SK-N-SH (cell line): ENCODE measurements at regions not wholly inside any gene's neighbourhood (a gene's known extent, or its start where the extent isn't known, plus 50 kb on each side); places are given as distances from the start of the nearest gene placed in this dataset.

Experiments used
- CTCF ChIA-PET: fragments of 300-600, 350-600 bp; formaldehyde crosslinking; extraction: SDS; loops from one replicate; lab custom pipeline; 2021; lab: Yijun Ruan, JAX
- POLR2A ChIA-PET: fragments of 350-600 bp; sonication (Branson Sonifier 250); formaldehyde crosslinking; extraction: SDS; loops from one replicate; lab custom pipeline; 2020; ENCODE audit warnings: antibody characterized with exemption, inconsistent platforms; lab: Yijun Ruan, JAX
- DNase-seq: peaks from one replicate; pipeline ENCODE4 v3.0.0; 2012
- H2AFZ ChIP-seq: fragments of 200-600 bp; sonication (generic); 2 replicates; pipeline ENCODE4 v1.8.1; 2016; ENCODE audit warnings: antibody characterized with exemption, mild to moderate bottlenecking, low read depth
- H3F3A ChIP-seq: fragments of 200-600 bp; sonication (generic); replicated peaks from 2 replicates; pipeline ENCODE3; 2016; ENCODE audit warnings: antibody characterized with exemption, mild to moderate bottlenecking; ENCODE audit not compliant: insufficient read depth
- H3K27ac ChIP-seq, 2 experiments: fragments of 200-500 bp in 1 of 2; fragments of 200-600 bp in 1 of 2; sonication (Bioruptor generic) in 1 of 2; sonication (generic), shearing (Covaris generic) in 1 of 2; 2 replicates each; pipeline versions ENCODE4 v1.5.1 to v1.6.1; 2014 to 2016; ENCODE audit warnings: low read depth in 2 of 2, inconsistent platforms in 1 of 2, low read length in 1 of 2, mild to moderate bottlenecking in 1 of 2, mixed read lengths in 1 of 2
- H3K27me3 ChIP-seq: fragments of 200-600 bp; sonication (generic), shearing (Covaris generic); 2 replicates; pipeline ENCODE4 v1.6.1; 2016; ENCODE audit warnings: mixed run types; ENCODE audit not compliant: insufficient read depth
- H3K36me3 ChIP-seq, 2 experiments: fragments of 200-500 bp in 1 of 2; fragments of 200-600 bp in 1 of 2; sonication (Bioruptor generic) in 1 of 2; sonication (generic) in 1 of 2; replicated peaks in 1 of 2; 2 replicates each; pipeline versions ENCODE3 to v1.5.1; 2014 to 2016; ENCODE audit warnings: low read length in 1 of 2, mild to moderate bottlenecking in 1 of 2; ENCODE audit not compliant: insufficient read depth in 2 of 2, control insufficient read depth in 1 of 2
- H3K4me1 ChIP-seq, 2 experiments: fragments of 200-500 bp in 1 of 2; fragments of 200-600 bp in 1 of 2; sonication (Bioruptor generic) in 1 of 2; sonication (generic), shearing (Covaris generic) in 1 of 2; 2 replicates each; pipeline versions ENCODE4 v1.5.1 to v1.6.1; 2014 to 2016; ENCODE audit warnings: low read depth in 1 of 2, low read length in 1 of 2, mixed run types in 1 of 2; ENCODE audit not compliant: insufficient read depth in 2 of 2, control insufficient read depth in 1 of 2
- H3K4me2 ChIP-seq: fragments of 200-600 bp; sonication (generic), shearing (Covaris generic); 2 replicates; pipeline ENCODE4 v1.6.1; 2017; ENCODE audit warnings: mixed run types
- H3K4me3 ChIP-seq, 2 experiments: fragments of 200-500 bp in 1 of 2; fragments of 200-600 bp in 1 of 2; sonication (Bioruptor generic) in 1 of 2; sonication (generic), shearing (Covaris generic) in 1 of 2; 2 replicates each; pipeline versions ENCODE4 v1.5.1 to v1.8.1; 2014 to 2016; ENCODE audit warnings: low read depth in 2 of 2, inconsistent platforms in 1 of 2, low read length in 1 of 2, mild to moderate bottlenecking in 1 of 2, mixed read lengths in 1 of 2, moderate library complexity in 1 of 2
- H3K79me2 ChIP-seq: fragments of 200-600 bp; sonication (generic); 2 replicates; pipeline ENCODE4 v1.8.1; 2017; ENCODE audit warnings: mild to moderate bottlenecking; ENCODE audit not compliant: insufficient read depth
- H3K9ac ChIP-seq: fragments of 200-600 bp; sonication (generic); 2 replicates; pipeline ENCODE4 v1.6.1; 2017; ENCODE audit warnings: mixed run types
- H3K9me2 ChIP-seq: fragments of 200-600 bp; sonication (generic); 2 replicates; pipeline ENCODE4 v1.6.1; 2017; ENCODE audit warnings: mixed run types
- H3K9me3 ChIP-seq: fragments of 200-600 bp; sonication (generic); 2 replicates; pipeline ENCODE4 v1.6.1; 2017; ENCODE audit warnings: mixed run types, mild to moderate bottlenecking, moderate library complexity
- H4K20me1 ChIP-seq: fragments of 200-600 bp; sonication (generic); 2 replicates; pipeline ENCODE4 v1.6.1; 2017; ENCODE audit warnings: mild to moderate bottlenecking, mixed run types; ENCODE audit not compliant: insufficient read depth
- CHD2 ChIP-seq: fragments of 150-350 bp; IDR thresholded peaks from 2 replicates; pipeline ENCODE4 v1.6.1; 2018; ENCODE audit warnings: low read length; ENCODE audit not compliant: partially characterized antibody
- ELF1 ChIP-seq: IDR thresholded peaks from 2 replicates; pipeline ENCODE4 v1.4.0; 2012
- EZH2phosphoT487 ChIP-seq: fragments of 200-600 bp; sonication (generic); IDR thresholded peaks from 2 replicates; pipeline ENCODE4 v1.6.1; 2017; ENCODE audit warnings: low read depth, mixed run types, mild to moderate bottlenecking, antibody characterized with exemption, moderate library complexity, borderline replicate concordance
- FOSL2 ChIP-seq: IDR thresholded peaks from 2 replicates; pipeline ENCODE4 v1.4.0; 2012; ENCODE audit warnings: low read depth, mild to moderate bottlenecking, moderate library complexity, borderline replicate concordance
- FOXJ3 ChIP-seq: sonication (generic); formaldehyde crosslinking; IDR thresholded peaks from 2 replicates; pipeline ENCODE4 v1.5.1; 2020; ENCODE audit warnings: mild to moderate bottlenecking, missing genetic modification reagents
- FOXM1 ChIP-seq: IDR thresholded peaks from 2 replicates; pipeline ENCODE4 v1.4.0; 2012; ENCODE audit warnings: low read depth, mild to moderate bottlenecking
- GATA2 ChIP-seq: sonication (generic); formaldehyde crosslinking; IDR thresholded peaks from 2 replicates; pipeline ENCODE4 v1.5.0; 2020; ENCODE audit warnings: mild to moderate bottlenecking, missing genetic modification reagents
- JUND ChIP-seq: IDR thresholded peaks from 2 replicates; pipeline ENCODE4 v1.4.0; 2012
- MEF2A ChIP-seq: IDR thresholded peaks from 2 replicates; pipeline ENCODE4 v1.4.0; 2012; ENCODE audit warnings: low read depth, borderline replicate concordance
- MXI1 ChIP-seq: IDR thresholded peaks from 2 replicates; pipeline ENCODE4 v1.6.1; 2012; ENCODE audit warnings: mild to moderate bottlenecking, low read depth, low read length, improper control_type of control experiment
- NFIC ChIP-seq: IDR thresholded peaks from 2 replicates; pipeline ENCODE4 v1.4.0; 2012; ENCODE audit warnings: borderline replicate concordance
- NRF1 ChIP-seq: IDR thresholded peaks from 2 replicates; pipeline ENCODE4 v1.6.1; 2012; ENCODE audit warnings: low read depth, mild to moderate bottlenecking, low read length
- RAD21 ChIP-seq: IDR thresholded peaks from 2 replicates; pipeline ENCODE4 v1.6.1; 2012; ENCODE audit warnings: mild to moderate bottlenecking, low read length
- RFX5 ChIP-seq: IDR thresholded peaks from 2 replicates; pipeline ENCODE4 v1.6.1; 2012; ENCODE audit warnings: mild to moderate bottlenecking, improper control_type of control experiment, low read length
- RXRA ChIP-seq: IDR thresholded peaks from 2 replicates; pipeline ENCODE4 v1.4.0; 2012; ENCODE audit warnings: low read depth, mild to moderate bottlenecking, borderline replicate concordance
- TAF1 ChIP-seq: IDR thresholded peaks from 2 replicates; pipeline ENCODE4 v1.6.1; 2012; ENCODE audit warnings: low read depth, mild to moderate bottlenecking, low read length, moderate library complexity, borderline replicate concordance
- YY1 ChIP-seq: IDR thresholded peaks from 2 replicates; pipeline ENCODE4 v1.4.0; 2012; ENCODE audit warnings: low read depth, mild to moderate bottlenecking
- WGBS: methylation state at CpG from one replicate; pipeline ENCODE4 v1.1.6; 2017; ENCODE audit warnings: low lambda C conversion rate; 5-methylcytosine and 5-hydroxymethylcytosine counted together
- TF ChIP-seq, protein P1 (sequence below): fragments of 150-350 bp; IDR thresholded peaks from 2 replicates; pipeline ENCODE4 v1.6.1; 2017; ENCODE audit warnings: antibody characterized with exemption, low read length, low read depth, borderline replicate concordance
- TF ChIP-seq, protein P2 (sequence below): IDR thresholded peaks from 2 replicates; pipeline ENCODE4; 2012
- TF ChIP-seq, protein P3 (sequence below): IDR thresholded peaks from 2 replicates; pipeline ENCODE4 v1.4.0; 2012; ENCODE audit warnings: low read depth
- TF ChIP-seq, protein P4 (sequence below): fragments of 200-600 bp; sonication (generic); IDR thresholded peaks from 2 replicates; pipeline ENCODE4 v1.6.1; 2017; ENCODE audit warnings: antibody characterized with exemption, mild to moderate bottlenecking, moderate library complexity

DNA sequence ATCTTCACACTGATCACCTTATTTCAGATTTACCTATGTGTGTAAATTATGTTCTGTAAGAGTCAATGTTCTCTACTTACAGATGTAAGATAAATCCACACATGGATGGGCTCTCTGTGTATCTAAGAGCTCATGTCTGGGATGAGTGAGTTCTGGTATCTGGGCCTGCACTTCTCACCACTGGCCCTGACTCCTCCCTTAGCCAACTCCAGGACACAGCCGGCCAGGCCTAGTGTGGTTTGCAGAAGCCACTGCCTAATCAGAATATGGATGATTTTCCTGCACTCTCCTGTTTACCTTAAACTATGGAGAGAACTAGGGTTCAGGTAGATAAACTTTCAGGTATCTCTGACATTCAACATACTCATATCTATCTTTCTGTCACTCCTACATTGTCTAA is 1284.8 kb downstream of the TMEM121 start:
- Histone ChIP-seq H3K27me3 (peaks cover 32% of the 10 kb centered on the region; the same call in 1 of the 2 replicates), H3F3A (no peaks in the 10 kb centered on the region), H3K9ac (no peak overlapping the region), H3K4me1 (no peaks in the 10 kb centered on the region), H3K9me2 (no peaks in the 10 kb centered on the region), H3K79me2 (no peaks in the 10 kb centered on the region), H3K4me3 (no peak overlapping the region)
- POLR2A ChIA-PET, result no interaction called here
- WGBS, result 43% methylated on average over 1 of the region's 1 CpG
- DNase-seq, result no peak
- TF ChIP-seq, protein P1, sequence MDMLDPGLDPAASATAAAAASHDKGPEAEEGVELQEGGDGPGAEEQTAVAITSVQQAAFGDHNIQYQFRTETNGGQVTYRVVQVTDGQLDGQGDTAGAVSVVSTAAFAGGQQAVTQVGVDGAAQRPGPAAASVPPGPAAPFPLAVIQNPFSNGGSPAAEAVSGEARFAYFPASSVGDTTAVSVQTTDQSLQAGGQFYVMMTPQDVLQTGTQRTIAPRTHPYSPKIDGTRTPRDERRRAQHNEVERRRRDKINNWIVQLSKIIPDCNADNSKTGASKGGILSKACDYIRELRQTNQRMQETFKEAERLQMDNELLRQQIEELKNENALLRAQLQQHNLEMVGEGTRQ, result no peak
- TF ChIP-seq FOXM1 (no peak), NRF1 (no peak), YY1 (no peak), EZH2phosphoT487 (no peak), MXI1 (no peak), ELF1 (no peak), RFX5 (no peak)
- TF ChIP-seq, protein P2, sequence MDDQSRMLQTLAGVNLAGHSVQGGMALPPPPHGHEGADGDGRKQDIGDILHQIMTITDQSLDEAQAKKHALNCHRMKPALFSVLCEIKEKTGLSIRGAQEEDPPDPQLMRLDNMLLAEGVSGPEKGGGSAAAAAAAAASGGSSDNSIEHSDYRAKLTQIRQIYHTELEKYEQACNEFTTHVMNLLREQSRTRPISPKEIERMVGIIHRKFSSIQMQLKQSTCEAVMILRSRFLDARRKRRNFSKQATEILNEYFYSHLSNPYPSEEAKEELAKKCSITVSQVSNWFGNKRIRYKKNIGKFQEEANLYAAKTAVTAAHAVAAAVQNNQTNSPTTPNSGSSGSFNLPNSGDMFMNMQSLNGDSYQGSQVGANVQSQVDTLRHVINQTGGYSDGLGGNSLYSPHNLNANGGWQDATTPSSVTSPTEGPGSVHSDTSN, result no peak
- TF ChIP-seq, protein P3, sequence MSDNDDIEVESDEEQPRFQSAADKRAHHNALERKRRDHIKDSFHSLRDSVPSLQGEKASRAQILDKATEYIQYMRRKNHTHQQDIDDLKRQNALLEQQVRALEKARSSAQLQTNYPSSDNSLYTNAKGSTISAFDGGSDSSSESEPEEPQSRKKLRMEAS, result no peak
- TF ChIP-seq, protein P4, sequence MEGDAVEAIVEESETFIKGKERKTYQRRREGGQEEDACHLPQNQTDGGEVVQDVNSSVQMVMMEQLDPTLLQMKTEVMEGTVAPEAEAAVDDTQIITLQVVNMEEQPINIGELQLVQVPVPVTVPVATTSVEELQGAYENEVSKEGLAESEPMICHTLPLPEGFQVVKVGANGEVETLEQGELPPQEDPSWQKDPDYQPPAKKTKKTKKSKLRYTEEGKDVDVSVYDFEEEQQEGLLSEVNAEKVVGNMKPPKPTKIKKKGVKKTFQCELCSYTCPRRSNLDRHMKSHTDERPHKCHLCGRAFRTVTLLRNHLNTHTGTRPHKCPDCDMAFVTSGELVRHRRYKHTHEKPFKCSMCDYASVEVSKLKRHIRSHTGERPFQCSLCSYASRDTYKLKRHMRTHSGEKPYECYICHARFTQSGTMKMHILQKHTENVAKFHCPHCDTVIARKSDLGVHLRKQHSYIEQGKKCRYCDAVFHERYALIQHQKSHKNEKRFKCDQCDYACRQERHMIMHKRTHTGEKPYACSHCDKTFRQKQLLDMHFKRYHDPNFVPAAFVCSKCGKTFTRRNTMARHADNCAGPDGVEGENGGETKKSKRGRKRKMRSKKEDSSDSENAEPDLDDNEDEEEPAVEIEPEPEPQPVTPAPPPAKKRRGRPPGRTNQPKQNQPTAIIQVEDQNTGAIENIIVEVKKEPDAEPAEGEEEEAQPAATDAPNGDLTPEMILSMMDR, result no peak
- TF ChIP-seq, all 33 proteins: peak for 0
- H4K20me1 ChIP-seq, result no peaks in the 10 kb centered on the region
- no peak overlapping the region for H3K27ac ChIP-seq
- H3K4me2 ChIP-seq, result no peak overlapping the region
- no peak overlapping the region for H2AFZ ChIP-seq
- H3K36me3 ChIP-seq, result no peaks in the 10 kb centered on the region
- no peaks in the 10 kb centered on the region for H3K9me3 ChIP-seq
- CTCF ChIA-PET, result interaction anchor here (0.6 to 1.6 kb wide), 4 partner anchors 12 to 21 kb away, joined by 3 to 4 read pairs (median 4); no protein-coding TSS in a partner anchor

DNA sequence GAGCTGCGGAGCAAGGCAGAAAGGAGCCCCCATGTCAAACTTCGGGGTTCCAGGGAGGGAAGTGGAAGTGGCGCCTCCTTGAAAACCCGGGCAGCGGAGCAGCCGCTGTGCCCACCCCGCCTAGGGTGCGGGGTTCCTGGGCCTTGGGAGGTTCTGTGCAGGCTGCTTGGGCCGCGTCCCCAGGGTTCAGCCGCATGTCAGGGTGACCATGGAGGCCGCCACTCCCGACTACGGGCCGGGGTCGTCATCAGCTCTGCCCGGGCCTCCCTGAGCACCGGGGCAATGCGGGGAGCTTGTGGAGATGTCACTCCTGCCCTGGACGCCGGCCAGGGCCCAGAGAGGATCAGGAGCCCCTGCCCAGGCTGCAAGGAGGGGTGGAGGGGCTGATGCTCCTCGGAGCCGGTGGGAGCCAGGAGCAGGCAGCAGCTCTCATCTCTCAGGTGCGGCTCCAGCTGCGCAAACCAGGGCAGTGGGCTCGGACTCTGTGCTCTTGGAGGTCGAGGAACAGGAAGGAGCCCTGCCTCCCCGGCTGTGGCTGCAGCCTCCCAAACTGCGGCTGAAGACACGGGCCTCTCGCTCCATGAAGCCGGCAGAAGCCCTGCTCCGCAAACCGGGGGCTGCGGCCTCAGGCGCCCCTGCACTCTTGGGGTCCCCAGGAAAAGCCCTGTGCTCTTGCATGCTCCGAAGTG is 1286.5 kb downstream of the TMEM121 start:
- Histone ChIP-seq H3F3A (no peaks in the 10 kb centered on the region), H3K27me3 (peaks cover 32% of the 10 kb centered on the region; the same call in 1 of the 2 replicates), H3K4me3 (no peak overlapping the region; a peak in 1 of 4 replicates), H3K79me2 (no peaks in the 10 kb centered on the region), H3K36me3 (no peaks in the 10 kb centered on the region), H3K9ac (no peak overlapping the region), H3K9me2 (no peaks in the 10 kb centered on the region), H2AFZ (no peak overlapping the region), H4K20me1 (no peaks in the 10 kb centered on the region), H3K4me1 (no peaks in the 10 kb centered on the region), H3K9me3 (no peaks in the 10 kb centered on the region), H3K27ac (no peak overlapping the region), H3K4me2 (0 out of 2 replicates have a peak overlapping the region, but pooled peaks have one; percentile 24)
- no peak for DNase-seq
- WGBS, result 8% methylated on average over 14 of the region's 37 CpGs
- POLR2A ChIA-PET, result no interaction called here
- CTCF ChIA-PET, result interaction anchor here (1.4 kb wide), 1 partner anchor 22 kb away, joined by 3 read pairs; no protein-coding TSS in a partner anchor
- no peak for TF ChIP-seq JUND
- no peak for TF ChIP-seq TAF1
- TF ChIP-seq, protein P3, result no peak
- TF ChIP-seq MEF2A, result no peak
- no peak for TF ChIP-seq CHD2
- no peak for TF ChIP-seq FOSL2
- TF ChIP-seq MXI1, result no peak
- TF ChIP-seq ELF1, result no peak
- TF ChIP-seq NFIC, result no peak
- TF ChIP-seq FOXJ3 (CRISPR knock-in tag), result no peak
- no peak for TF ChIP-seq RAD21
- no peak for TF ChIP-seq NRF1
- TF ChIP-seq, protein P4, result no peak
- TF ChIP-seq GATA2 (CRISPR knock-in tag), result no peak
- TF ChIP-seq RXRA, result no peak
